Endothelial cell of umbilical vein (primary cell): ENCODE measurements at regions not wholly inside any gene's neighbourhood (a gene's known extent, or its start where the extent isn't known, plus 50 kb on each side); places are given as distances from the start of the nearest gene placed in this dataset.

Source experiments
- BruUV-seq: library from RNA; stranded (reverse); fragments of 400-500 nt; replicated peaks from 2 replicates; lab custom pipeline; 2021; lab: Mats Ljungman, UMichigan
- CTCF ChIA-PET: fragments of 300-600, 350-600 bp; sonication (Branson Sonifier 250); formaldehyde crosslinking; loops from one replicate; lab custom pipeline; 2021; ENCODE audit warnings: antibody characterized with exemption, inconsistent platforms; lab: Charles Lee
- POLR2A ChIA-PET: fragments of 300-600, 350-600 bp; sonication (Branson Sonifier 250); formaldehyde crosslinking; loops from one replicate; lab custom pipeline; 2021; ENCODE audit warnings: antibody characterized with exemption, inconsistent platforms; lab: Charles Lee
- DNase-seq: peaks from one replicate; pipeline ENCODE4 v3.0.0-alpha.2; 2011; ENCODE audit warnings: low read depth, low spot score
- FAIRE-seq: peaks from 2 replicates; lab custom pipeline; 2011; peaks lifted over from hg19 to GRCh38; lab: Jason Lieb, UNC
- H2AFZ ChIP-seq: 2 replicates; pipeline ENCODE4 v1.6.0; 2012; ENCODE audit warnings: low read depth, low read length, control low read depth, inconsistent platforms
- H3K27ac ChIP-seq: 2 replicates; pipeline ENCODE4 v1.5.1; 2011; ENCODE audit warnings: low read depth, mild to moderate bottlenecking, control low read depth, low read length, moderate library complexity; ENCODE audit not compliant: insufficient read depth
- H3K27me3 ChIP-seq, 2 experiments: 2 replicates each; pipeline versions ENCODE4 v1.6.0 to v1.6.1; 2011; ENCODE audit warnings: low read length in 2 of 2, mixed read lengths in 1 of 2; ENCODE audit not compliant: control insufficient read depth in 2 of 2, insufficient read depth in 2 of 2
- H3K36me3 ChIP-seq, 2 experiments: 2 replicates in 1 of 2; 3 replicates in 1 of 2; pipeline ENCODE4 v1.5.1; 2011; ENCODE audit warnings: low read length in 2 of 2, mild to moderate bottlenecking in 1 of 2, moderate library complexity in 1 of 2; ENCODE audit not compliant: control insufficient read depth in 2 of 2, insufficient read depth in 2 of 2; ENCODE audit errors: extremely low read depth in 1 of 2
- H3K4me1 ChIP-seq: 3 replicates; pipeline ENCODE4 v1.5.1; 2011; ENCODE audit warnings: mild to moderate bottlenecking, low read length; ENCODE audit not compliant: control insufficient read depth, insufficient read depth; ENCODE audit errors: extremely low read depth
- H3K4me2 ChIP-seq: 2 replicates; pipeline ENCODE4 v1.6.1; 2011; ENCODE audit warnings: low read length, control low read depth, mixed read lengths; ENCODE audit not compliant: insufficient read depth
- H3K4me3 ChIP-seq, 3 experiments: fragments of 200-600 bp in 1 of 3; sonication (generic), shearing (Covaris generic) in 1 of 3; replicated peaks in 1 of 3; 2 replicates each; pipeline ENCODE4 v1.5.1; 2011 to 2016; ENCODE audit warnings: control low read depth in 3 of 3, low read length in 3 of 3, mild to moderate bottlenecking in 2 of 3, inconsistent platforms in 1 of 3, low read depth in 1 of 3, moderate library complexity in 1 of 3; ENCODE audit not compliant: insufficient read depth in 1 of 3
- H3K79me2 ChIP-seq: 2 replicates; pipeline ENCODE4 v1.6.0; 2012; ENCODE audit warnings: low read length, inconsistent platforms; ENCODE audit not compliant: control insufficient read depth, insufficient read depth
- H3K9ac ChIP-seq: replicated peaks from 2 replicates; pipeline ENCODE3; 2011; ENCODE audit warnings: low read length, control low read depth; ENCODE audit not compliant: insufficient read depth; ENCODE audit errors: extremely low read depth
- H3K9me1 ChIP-seq: replicated peaks from 3 replicates; pipeline ENCODE4 v1.6.0; 2011; ENCODE audit warnings: mild to moderate bottlenecking, low read length; ENCODE audit not compliant: control insufficient read depth, insufficient read depth; ENCODE audit errors: extremely low read depth
- H3K9me3 ChIP-seq: replicated peaks from 2 replicates; pipeline ENCODE4 v1.5.1; 2012; ENCODE audit warnings: low read length, inconsistent platforms; ENCODE audit not compliant: control insufficient read depth, insufficient read depth
- H4K20me1 ChIP-seq: replicated peaks from 2 replicates; pipeline ENCODE3; 2011; ENCODE audit warnings: mild to moderate bottlenecking, low read length; ENCODE audit not compliant: control insufficient read depth, insufficient read depth; ENCODE audit errors: extremely low read depth
- EZH2 ChIP-seq: IDR thresholded peaks from 2 replicates; pipeline ENCODE4 v1.6.1; 2012; ENCODE audit warnings: borderline replicate concordance, low read depth, mild to moderate bottlenecking, moderate library complexity, low read length, inconsistent platforms; ENCODE audit not compliant: severe bottlenecking
- FOS ChIP-seq: IDR thresholded peaks from 2 replicates; pipeline ENCODE4 v1.6.1; 2011; ENCODE audit warnings: mild to moderate bottlenecking, low read length, moderate library complexity, borderline replicate concordance; ENCODE audit not compliant: insufficient read depth
- GATA2 ChIP-seq: IDR thresholded peaks from 2 replicates; pipeline ENCODE4 v1.7.0; 2011; ENCODE audit warnings: low read depth, mild to moderate bottlenecking, moderate library complexity, mixed read lengths, low read length; ENCODE audit not compliant: insufficient read length, insufficient read depth
- JUN ChIP-seq: IDR thresholded peaks from 2 replicates; pipeline ENCODE4 v1.6.1; 2011; ENCODE audit warnings: borderline replicate concordance, low read depth; ENCODE audit not compliant: insufficient read length, insufficient read depth
- MYC ChIP-seq: IDR thresholded peaks from one replicate; pipeline ENCODE4 v1.6.1; 2011; ENCODE audit warnings: mild to moderate bottlenecking, low read depth, low read length
- POLR2A ChIP-seq: IDR thresholded peaks from 2 replicates; pipeline ENCODE4 v1.6.1; 2012; ENCODE audit warnings: low read depth, mild to moderate bottlenecking, control low read depth, low read length
- POLR2AphosphoS5 ChIP-seq: IDR thresholded peaks from 2 replicates; pipeline ENCODE4 v1.6.1; 2012; ENCODE audit warnings: low read depth, mild to moderate bottlenecking, control low read depth, low read length, moderate library complexity; ENCODE audit not compliant: insufficient read depth
- dilution Hi-C: fragments of 300-500 bp; cut with MboI; formaldehyde crosslinking; loops from one replicate; pipeline ENCODE4 v1.15.0; 2019; ENCODE audit warnings: low sequenced_read_pairs; ENCODE audit not compliant: extremely low pct_ligation_motif_present
- intact Hi-C: fragments of 100-400 bp; cut with micrococcal nuclease; formaldehyde crosslinking; loops from one replicate; pipeline ENCODE4 v1.10.0; 2022
- TF ChIP-seq, protein P1 (sequence below): IDR thresholded peaks from 2 replicates; pipeline ENCODE4 v1.6.1; 2011; ENCODE audit not compliant: insufficient read depth, insufficient read length
- TF ChIP-seq, protein P2 (sequence below), 2 donors: IDR thresholded peaks; 1 replicate in 1 of 2; 2 replicates in 1 of 2; pipeline ENCODE4 v1.5.1; 2011; ENCODE audit warnings: low read length in 2 of 2, mild to moderate bottlenecking in 2 of 2, moderate library complexity in 2 of 2, control low read depth in 1 of 2, inconsistent platforms in 1 of 2, low read depth in 1 of 2; ENCODE audit not compliant: insufficient read depth in 1 of 2; ENCODE audit errors: extremely low read depth in 1 of 2

DNA sequence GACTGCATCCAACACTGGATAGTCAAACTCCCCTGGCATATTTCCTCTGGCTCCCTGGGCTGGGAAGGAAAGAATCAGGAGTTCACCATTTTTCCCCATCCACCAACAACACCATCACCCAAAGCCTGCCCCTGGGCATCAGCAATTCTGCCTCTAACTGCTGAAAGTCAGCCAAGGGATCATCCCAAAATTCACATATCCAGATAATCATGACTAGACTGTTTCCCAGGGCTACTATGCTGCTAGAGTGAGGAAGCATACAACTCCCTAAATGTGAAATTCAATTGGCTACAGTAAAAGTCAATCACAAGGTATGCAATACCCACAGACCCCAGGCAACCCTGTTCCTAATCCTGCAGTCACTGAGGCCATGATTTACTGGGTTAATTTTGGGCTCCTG lies 230.6 kb downstream of the C16orf95 start:
- DNase-seq, result no peak

More for the DNA sequence above, 230.6 kb downstream of the C16orf95 start:
- Histone ChIP-seq H3K4me2 (no peak overlapping the region), H2AFZ (no peak overlapping the region), H3K27me3 (peaks cover 8 to 14% of the 10 kb centered on the region in 2 experiments), H3K9me1 (no peaks in the 10 kb centered on the region), H3K79me2 (no peaks in the 10 kb centered on the region), H3K4me1 (no peaks in the 10 kb centered on the region), H3K36me3 (no peaks in the 10 kb centered on the region), H3K9me3 (peaks cover 2% of the 10 kb centered on the region), H3K27ac (no peak overlapping the region), H3K4me3 (no peak overlapping the region), H3K9ac (no peak overlapping the region), H4K20me1 (no peaks in the 10 kb centered on the region)
- no peak for FAIRE-seq
- no peak for TF ChIP-seq POLR2AphosphoS5
- no peak for TF ChIP-seq EZH2
- TF ChIP-seq, protein P1, sequence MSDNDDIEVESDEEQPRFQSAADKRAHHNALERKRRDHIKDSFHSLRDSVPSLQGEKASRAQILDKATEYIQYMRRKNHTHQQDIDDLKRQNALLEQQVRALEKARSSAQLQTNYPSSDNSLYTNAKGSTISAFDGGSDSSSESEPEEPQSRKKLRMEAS, result no peak
- no peak for TF ChIP-seq JUN
- TF ChIP-seq FOS, result no peak
- TF ChIP-seq GATA2, result no peak
- TF ChIP-seq, protein P2, sequence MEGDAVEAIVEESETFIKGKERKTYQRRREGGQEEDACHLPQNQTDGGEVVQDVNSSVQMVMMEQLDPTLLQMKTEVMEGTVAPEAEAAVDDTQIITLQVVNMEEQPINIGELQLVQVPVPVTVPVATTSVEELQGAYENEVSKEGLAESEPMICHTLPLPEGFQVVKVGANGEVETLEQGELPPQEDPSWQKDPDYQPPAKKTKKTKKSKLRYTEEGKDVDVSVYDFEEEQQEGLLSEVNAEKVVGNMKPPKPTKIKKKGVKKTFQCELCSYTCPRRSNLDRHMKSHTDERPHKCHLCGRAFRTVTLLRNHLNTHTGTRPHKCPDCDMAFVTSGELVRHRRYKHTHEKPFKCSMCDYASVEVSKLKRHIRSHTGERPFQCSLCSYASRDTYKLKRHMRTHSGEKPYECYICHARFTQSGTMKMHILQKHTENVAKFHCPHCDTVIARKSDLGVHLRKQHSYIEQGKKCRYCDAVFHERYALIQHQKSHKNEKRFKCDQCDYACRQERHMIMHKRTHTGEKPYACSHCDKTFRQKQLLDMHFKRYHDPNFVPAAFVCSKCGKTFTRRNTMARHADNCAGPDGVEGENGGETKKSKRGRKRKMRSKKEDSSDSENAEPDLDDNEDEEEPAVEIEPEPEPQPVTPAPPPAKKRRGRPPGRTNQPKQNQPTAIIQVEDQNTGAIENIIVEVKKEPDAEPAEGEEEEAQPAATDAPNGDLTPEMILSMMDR (IDR thresholded peaks at IDR 0.05; ENCODE audit: extremely low read depth in 1 of 2, insufficient read depth in 1 of 2, low read depth in 1 of 2, low read length in 2 of 2), result no peak
- no peak for TF ChIP-seq MYC
- TF ChIP-seq POLR2A, result no peak
- dilution Hi-C loops, result no loop called here
- no TSS peak for BruUV-seq
- ChIA-PET CTCF (interaction anchor here (1.5 to 2.0 kb wide), 3 partner anchors 15 to 24 kb away, joined by 3 to 5 read pairs (median 4); no protein-coding TSS in a partner anchor), POLR2A (no interaction called here)
- intact Hi-C loops, result no loop called here
